ENCODE measurements at regions not wholly inside any gene's neighbourhood (a gene's known extent, or its start where the extent isn't known, plus 50 kb on each side); places are given as distances from the start of the nearest gene placed in this dataset.
"Not testable (repeated sequence)": the region's sequence is repeated elsewhere in the genome, so short reads cannot be mapped to it uniquely, and the experiment has no call there.

- not testable (repeated sequence) for TF ChIP-seq POLR2A, POLR2AphosphoS5, TAF1 (IDR thresholded peaks at IDR 0.05; ENCODE audit: low read depth, low read length)
These were observed 232.9 kb downstream of the ASMT start for GRCh38 chrX:1847790-1848189.

Data from GM12891 (cell line).